Fibroblast of pulmonary artery (primary cell): ENCODE measurements at regions not wholly inside any gene's neighbourhood (a gene's known extent, or its start where the extent isn't known, plus 50 kb on each side); places are given as distances from the start of the nearest gene placed in this dataset.

Source experiments
- DNase-seq: peaks from one replicate; pipeline ENCODE4 v3.0.0-alpha.2; 2010; ENCODE audit warnings: low read depth
- H3K4me3 ChIP-seq: replicated peaks from 2 replicates; pipeline ENCODE4 v1.5.1; 2011; ENCODE audit warnings: low read depth, mild to moderate bottlenecking, control low read depth, low read length, moderate library complexity
- CTCF ChIP-seq: IDR thresholded peaks from 2 replicates; pipeline ENCODE4 v1.5.1; 2011; ENCODE audit warnings: mild to moderate bottlenecking, control low read depth, low read length, inconsistent platforms; ENCODE audit errors: missing control alignments

DNA sequence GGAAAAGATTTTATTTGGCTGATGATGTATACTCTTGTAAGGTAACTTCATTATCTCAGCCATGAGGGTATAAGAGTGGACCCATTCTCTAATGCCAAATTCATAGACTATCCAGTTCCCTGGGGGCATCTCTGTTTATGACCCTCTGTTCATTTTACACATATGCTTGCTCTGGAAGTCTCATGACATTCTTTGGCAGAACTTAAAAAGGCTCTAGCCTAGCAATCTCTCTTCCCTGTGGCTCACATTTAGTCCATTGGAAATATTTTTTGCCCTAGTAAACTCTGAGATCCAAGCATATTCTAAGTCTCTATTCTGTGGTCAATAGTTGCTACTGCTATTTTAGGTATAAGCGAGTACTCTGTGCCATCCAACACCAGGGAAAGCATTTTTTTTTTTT, 1201.8 kb upstream of the ZEB2 start:
- DNase-seq = no peak

DNA sequence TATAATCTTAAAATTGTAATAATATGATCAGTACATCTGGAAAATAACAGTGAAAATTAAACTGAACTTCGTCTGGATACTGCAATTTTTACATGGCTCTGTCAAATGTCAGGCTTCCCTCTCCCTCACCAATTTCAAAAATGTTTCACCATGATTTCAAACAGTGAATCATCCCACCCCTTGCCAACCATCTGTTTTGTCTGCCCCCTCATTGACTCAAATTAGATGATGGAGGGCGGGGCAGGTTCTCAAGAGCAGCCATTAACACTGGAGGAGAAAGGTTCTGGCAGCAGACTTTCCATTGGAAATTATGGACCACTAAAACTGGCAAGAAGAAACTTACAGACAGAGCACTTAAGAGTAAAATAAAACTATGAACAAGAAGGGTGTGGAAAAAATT, 1195.7 kb upstream of the ZEB2 start:
- DNase-seq = peak; percentile 4
- no peak overlapping the region for H3K4me3 ChIP-seq
- TF ChIP-seq CTCF = no peak

More for the DNA sequence above, 1201.8 kb upstream of the ZEB2 start:
- H3K4me3 ChIP-seq = no peak overlapping the region
- no peak for TF ChIP-seq CTCF

- no peak overlapping the region for H3K4me3 ChIP-seq
- no peak for DNase-seq
- no peak for TF ChIP-seq CTCF
These were observed 1190.4 kb upstream of the ZEB2 start for GRCh38 chr2:145710303-145710702.

DNA sequence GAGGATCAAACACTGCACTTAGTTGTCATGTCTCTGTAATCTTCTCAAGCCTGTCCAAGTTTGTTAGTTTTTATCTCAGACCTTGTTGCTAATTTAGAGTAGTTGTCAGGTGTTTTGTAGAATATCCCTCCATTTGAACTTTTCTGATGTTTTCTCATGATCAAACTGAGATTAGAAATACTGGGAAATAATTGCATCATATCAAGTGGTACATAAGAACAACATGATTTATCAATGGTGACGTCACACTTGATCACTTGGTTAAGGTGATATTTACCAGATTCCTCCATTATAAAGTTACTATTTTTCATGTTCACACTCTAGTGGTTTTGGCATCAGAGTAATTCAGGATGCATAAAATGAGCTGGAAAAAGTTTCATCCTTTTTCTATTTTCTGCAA, 1182.4 kb upstream of the ZEB2 start:
- no peak for TF ChIP-seq CTCF
- DNase-seq = no peak
- H3K4me3 ChIP-seq = no peak overlapping the region

DNA sequence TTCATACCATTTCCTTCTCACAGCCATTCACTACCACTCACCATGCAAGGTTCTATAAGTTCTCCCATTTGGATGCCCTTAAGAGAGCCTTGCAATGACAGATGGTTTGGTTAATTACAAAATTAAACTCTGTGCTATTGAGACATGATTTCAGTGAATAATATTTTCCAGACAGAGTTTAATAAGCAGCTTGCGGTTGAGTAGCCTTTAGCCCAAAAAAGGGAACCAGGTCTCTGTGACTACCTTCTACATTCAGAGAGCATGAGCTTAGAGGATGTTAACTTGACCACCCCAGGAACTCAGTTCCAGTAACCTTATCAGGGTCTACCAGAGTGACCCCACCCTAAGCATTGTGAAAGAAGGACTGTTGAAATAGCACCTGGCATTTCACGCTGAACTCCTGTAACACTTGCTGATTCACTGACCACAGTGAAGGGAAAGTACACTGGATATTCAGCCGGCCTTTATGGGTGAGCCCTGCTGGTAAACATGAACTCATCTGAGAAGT, 1173.1 kb upstream of the ZEB2 start:
- no peak overlapping the region for H3K4me3 ChIP-seq
- DNase-seq = peak; percentile 91
- no peak for TF ChIP-seq CTCF

- no peak for DNase-seq
- TF ChIP-seq CTCF = no peak
- no peak overlapping the region for H3K4me3 ChIP-seq
These were observed 1171.7 kb upstream of the ZEB2 start for GRCh38 chr2:145691659-145692058.

DNA sequence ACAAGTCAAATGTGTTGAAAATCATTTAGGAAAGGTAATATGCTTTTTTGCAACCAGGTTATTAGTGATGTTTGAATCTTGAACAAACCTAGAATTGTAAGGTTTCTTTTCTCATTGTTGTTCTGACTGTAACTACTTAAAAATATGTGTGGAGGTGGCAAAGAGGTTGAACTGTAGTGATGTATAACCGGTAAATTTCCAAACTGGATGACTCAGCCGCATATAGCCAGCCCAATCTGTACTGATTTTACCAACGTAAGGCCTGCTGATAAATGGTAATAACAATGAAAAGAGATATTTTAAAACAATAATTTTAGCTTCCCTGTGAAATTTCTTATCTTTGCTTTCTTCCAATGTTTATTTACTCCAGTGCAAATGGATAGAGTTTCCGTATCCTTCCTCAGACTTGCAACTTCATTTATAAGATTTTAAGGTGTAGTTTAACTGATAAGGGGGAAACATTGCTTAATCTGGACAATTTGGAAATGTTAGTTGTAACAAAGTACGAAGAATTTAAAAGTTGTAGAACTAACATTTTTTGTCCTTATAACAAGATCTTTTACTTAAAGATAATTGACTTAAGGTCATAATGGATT, 1170.4 kb upstream of the ZEB2 start:
- no peak for TF ChIP-seq CTCF
- DNase-seq = peak; percentile 27
- H3K4me3 ChIP-seq = no peak overlapping the region
